SK-N-MC (cell line): ENCODE measurements at regions not wholly inside any gene's neighbourhood (a gene's known extent, or its start where the extent isn't known, plus 50 kb on each side); places are given as distances from the start of the nearest gene placed in this dataset.

Experiments
- EZH2 ChIP-seq: fragments of 200-600 bp; sonication (generic); IDR thresholded peaks from one replicate; pipeline ENCODE4 v1.6.1; 2017; ENCODE audit warnings: antibody characterized with exemption
- POLR2AphosphoS5 ChIP-seq: IDR thresholded peaks from 2 replicates; pipeline ENCODE4 v1.6.1; 2012; ENCODE audit warnings: mild to moderate bottlenecking, low read depth, low read length, borderline replicate concordance

- TF ChIP-seq EZH2 = no peak
- no peak for TF ChIP-seq POLR2AphosphoS5
These were observed 115.2 kb upstream of the LAMA2 start for GRCh38 chr6:128767705-128768104.
